ENCODE measurements at regions not wholly inside any gene's neighbourhood (a gene's known extent, or its start where the extent isn't known, plus 50 kb on each side); places are given as distances from the start of the nearest gene placed in this dataset.
"Not testable (repeated sequence)": the region's sequence is repeated elsewhere in the genome, so short reads cannot be mapped to it uniquely, and the experiment has no call there.

- DNase-seq (ENCODE audit: extremely low read depth, low read depth), result no peak
- TF ChIP-seq CTCF (IDR thresholded peaks at IDR 0.05; ENCODE audit: low read depth, low read length), result no peak
Measured at GRCh38 chr10:4407783-4408182, 418.2 kb upstream of the AKR1E2 start.

- DNase-seq (ENCODE audit: extremely low read depth, low read depth), result no peak
- TF ChIP-seq CTCF (IDR thresholded peaks at IDR 0.05; ENCODE audit: low read depth, low read length), result no peak
Measured at GRCh38 chr10:4405828-4406227, 420.2 kb upstream of the AKR1E2 start.

- TF ChIP-seq CTCF (IDR thresholded peaks at IDR 0.05; ENCODE audit: low read depth, low read length), result no peak
- no peak for DNase-seq (ENCODE audit: extremely low read depth, low read depth)
Measured at GRCh38 chr10:4403638-4404252, 422.3 kb upstream of the AKR1E2 start.

GRCh38 chr10:4401080-4401479 is 424.9 kb upstream of the AKR1E2 start:
- DNase-seq (ENCODE audit: extremely low read depth, low read depth), result not testable (repeated sequence)

DNA sequence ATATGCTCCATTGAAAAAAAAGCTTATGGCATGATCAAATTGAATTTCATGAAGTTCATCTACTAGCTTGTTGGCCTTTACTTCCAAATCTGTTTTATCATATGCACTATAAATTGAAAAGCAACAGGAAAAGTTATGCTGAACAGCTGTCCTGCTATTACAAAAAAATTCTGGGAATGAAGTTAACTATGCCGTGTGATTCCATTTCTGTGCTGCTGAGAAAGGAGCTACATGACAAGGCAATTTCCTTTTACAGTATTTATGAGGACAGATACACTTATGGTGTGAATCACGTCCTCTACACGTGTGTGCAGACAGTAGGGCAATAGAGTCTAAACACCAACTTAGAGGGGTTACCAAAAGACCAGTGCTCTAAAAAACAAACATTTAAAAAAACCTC is 426.5 kb upstream of the AKR1E2 start:
- DNase-seq (ENCODE audit: extremely low read depth, low read depth), result no peak
- no peak for TF ChIP-seq CTCF (IDR thresholded peaks at IDR 0.05; ENCODE audit: low read depth, low read length)

DNA sequence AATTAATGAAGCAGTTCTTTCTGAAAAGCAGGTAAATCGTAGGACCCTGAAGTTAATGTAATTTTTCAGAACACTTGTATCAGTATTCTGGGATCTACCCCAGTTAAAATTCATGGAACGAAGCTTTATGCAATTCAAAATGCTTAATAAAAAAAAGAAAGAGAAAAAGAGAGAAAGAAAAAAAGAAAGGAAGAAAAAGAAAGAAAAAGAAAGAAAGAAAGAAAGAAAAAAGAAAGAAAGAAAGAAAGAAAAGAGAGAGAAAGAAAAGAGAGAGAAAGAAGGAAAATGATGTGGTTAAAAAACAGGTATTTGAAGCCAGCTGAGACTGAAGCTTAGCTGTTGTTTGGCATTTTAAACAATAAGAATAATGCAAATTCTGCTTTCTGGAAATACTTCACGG is 427.4 kb upstream of the AKR1E2 start:
- no peak for TF ChIP-seq CTCF (IDR thresholded peaks at IDR 0.05; ENCODE audit: low read depth, low read length)

DNA sequence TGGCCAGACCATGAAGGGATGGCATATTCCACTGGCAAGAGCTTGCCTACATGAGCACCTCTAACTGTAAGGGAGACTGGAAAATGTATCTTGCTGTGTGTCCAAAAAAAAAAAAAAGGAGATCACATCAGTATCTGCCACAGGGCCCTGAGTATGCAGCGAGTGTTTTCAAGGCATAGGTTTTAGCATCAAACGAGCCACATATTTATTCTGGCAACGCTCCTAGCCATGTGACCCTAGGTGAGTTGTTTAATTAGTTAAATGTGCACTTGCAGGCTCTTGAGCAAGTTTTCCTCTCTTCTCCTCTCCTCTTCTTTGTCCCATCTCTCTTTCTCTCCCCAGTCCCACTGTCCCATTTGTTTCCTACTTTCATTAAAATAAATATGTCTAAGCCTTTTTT is 428.7 kb upstream of the AKR1E2 start:
- DNase-seq (ENCODE audit: extremely low read depth, low read depth), result no peak
- TF ChIP-seq CTCF (IDR thresholded peaks at IDR 0.05; ENCODE audit: low read depth, low read length), result no peak

More for the DNA sequence above, 427.4 kb upstream of the AKR1E2 start:
- no peak for DNase-seq (ENCODE audit: extremely low read depth, low read depth)

Data from AG09319 (cell line).